ENCODE measurements at regions not wholly inside any gene's neighbourhood (a gene's known extent, or its start where the extent isn't known, plus 50 kb on each side); places are given as distances from the start of the nearest gene placed in this dataset.
"Not testable (repeated sequence)": the region's sequence is repeated elsewhere in the genome, so short reads cannot be mapped to it uniquely, and the experiment has no call there.

- Mint-ChIP-seq H3K27me3 (ENCODE audit: insufficient read depth, unreplicated experiment) (no peaks in the 10 kb centered on the region), H3K4me3 (ENCODE audit: unreplicated experiment) (no peak overlapping the region), H3K36me3 (ENCODE audit: insufficient read depth, unreplicated experiment) (no peaks in the 10 kb centered on the region), H3K9me3 (ENCODE audit: unreplicated experiment) (peaks cover 11% of the 10 kb centered on the region), H3K4me1 (ENCODE audit: low read depth, unreplicated experiment) (no peaks in the 10 kb centered on the region), H3K27ac (ENCODE audit: unreplicated experiment) (no peak overlapping the region)
- H3K36me3 ChIP-seq (ENCODE audit: control insufficient read depth, insufficient read depth, low read length) = no peaks in the 10 kb centered on the region
- DNase-seq = no peak
- intact Hi-C loops (cut with micrococcal nuclease; ENCODE audit: unreplicated experiment) = no loop called here
- ChIA-PET POLR2A (no interaction called here), CTCF (no interaction called here)
- no TSS peak for BruUV-seq (replicated peaks)
- H3K4me3 ChIP-seq (ENCODE audit: low read depth, low read length) = no peak overlapping the region
- no peaks in the 10 kb centered on the region for H3K27me3 ChIP-seq (replicated peaks; ENCODE audit: control insufficient read depth, insufficient read depth, low read length)
- H3K9me3 ChIP-seq = no peaks in the 10 kb centered on the region
- H3K4me1 ChIP-seq = no peaks in the 10 kb centered on the region
- TF ChIP-seq CTCF (IDR thresholded peaks at IDR 0.05; ENCODE audit: insufficient read depth in 1 of 2, low read depth in 1 of 2, low read length in 1 of 2, severe bottlenecking in 1 of 2, unreplicated experiment in 1 of 2) = no peak
Observed at GRCh38 chr4:112830753-112831386, 193.9 kb downstream of the LARP7 start.

- ChIA-PET CTCF (no interaction called here), POLR2A (no interaction called here)
- Histone ChIP-seq H3K27me3 (replicated peaks; ENCODE audit: control insufficient read depth, insufficient read depth, low read length) (no peaks in the 10 kb centered on the region), H3K4me3 (ENCODE audit: low read depth, low read length) (no peak overlapping the region), H3K4me1 (no peaks in the 10 kb centered on the region), H3K36me3 (ENCODE audit: control insufficient read depth, insufficient read depth, low read length) (no peaks in the 10 kb centered on the region), H3K9me3 (peaks cover 5% of the 10 kb centered on the region)
- no TSS peak for BruUV-seq (replicated peaks)
- intact Hi-C loops (cut with micrococcal nuclease; ENCODE audit: unreplicated experiment) = no loop called here
- Mint-ChIP-seq H3K9me3 (ENCODE audit: unreplicated experiment) (peaks cover 19% of the 10 kb centered on the region), H3K27ac (ENCODE audit: unreplicated experiment) (no peak overlapping the region), H3K36me3 (ENCODE audit: insufficient read depth, unreplicated experiment) (no peaks in the 10 kb centered on the region), H3K4me3 (ENCODE audit: unreplicated experiment) (no peak overlapping the region), H3K27me3 (ENCODE audit: insufficient read depth, unreplicated experiment) (no peaks in the 10 kb centered on the region), H3K4me1 (ENCODE audit: low read depth, unreplicated experiment) (no peaks in the 10 kb centered on the region)
- no peak for TF ChIP-seq CTCF (IDR thresholded peaks at IDR 0.05; ENCODE audit: insufficient read depth in 1 of 2, low read depth in 1 of 2, low read length in 1 of 2, severe bottlenecking in 1 of 2, unreplicated experiment in 1 of 2)
- DNase-seq = no peak
Observed at GRCh38 chr4:112832493-112832892, 195.6 kb downstream of the LARP7 start.

GRCh38 chr4:112836895-112837294 lies 200.0 kb downstream of the LARP7 start:
- Mint-ChIP-seq H3K4me3 (ENCODE audit: unreplicated experiment) (no peak overlapping the region), H3K36me3 (ENCODE audit: insufficient read depth, unreplicated experiment) (no peaks in the 10 kb centered on the region), H3K4me1 (ENCODE audit: low read depth, unreplicated experiment) (no peaks in the 10 kb centered on the region), H3K27me3 (ENCODE audit: insufficient read depth, unreplicated experiment) (no peaks in the 10 kb centered on the region), H3K9me3 (ENCODE audit: unreplicated experiment) (peaks cover 9% of the 10 kb centered on the region), H3K27ac (ENCODE audit: unreplicated experiment) (no peak overlapping the region)
- CTCF ChIA-PET = no interaction called here
- no peaks in the 10 kb centered on the region for H3K27me3 ChIP-seq (replicated peaks; ENCODE audit: control insufficient read depth, insufficient read depth, low read length)
- DNase-seq = no peak
- intact Hi-C loops (cut with micrococcal nuclease; ENCODE audit: unreplicated experiment) = no loop called here
- H3K36me3 ChIP-seq (ENCODE audit: control insufficient read depth, insufficient read depth, low read length) = no peaks in the 10 kb centered on the region
- no peak for TF ChIP-seq CTCF (IDR thresholded peaks at IDR 0.05; ENCODE audit: insufficient read depth in 1 of 2, low read depth in 1 of 2, low read length in 1 of 2, severe bottlenecking in 1 of 2, unreplicated experiment in 1 of 2)
- peaks cover 5% of the 10 kb centered on the region for H3K9me3 ChIP-seq
- H3K4me1 ChIP-seq = no peaks in the 10 kb centered on the region
- BruUV-seq (replicated peaks) = no TSS peak
- H3K4me3 ChIP-seq (ENCODE audit: low read depth, low read length) = no peak overlapping the region
- POLR2A ChIA-PET = no interaction called here

- intact Hi-C loops (cut with micrococcal nuclease; ENCODE audit: unreplicated experiment); H3K9me3 Mint-ChIP-seq (ENCODE audit: unreplicated experiment); H3K4me1 Mint-ChIP-seq (ENCODE audit: low read depth, unreplicated experiment); H3K4me3 ChIP-seq (ENCODE audit: low read depth, low read length); H3K36me3 Mint-ChIP-seq (ENCODE audit: insufficient read depth, unreplicated experiment); BruUV-seq (replicated peaks); H3K4me3 Mint-ChIP-seq (ENCODE audit: unreplicated experiment); DNase-seq; H3K9me3 ChIP-seq; CTCF ChIA-PET; H3K27me3 ChIP-seq (replicated peaks; ENCODE audit: control insufficient read depth, insufficient read depth, low read length); POLR2A ChIA-PET; H3K27me3 Mint-ChIP-seq (ENCODE audit: insufficient read depth, unreplicated experiment); H3K4me1 ChIP-seq; H3K36me3 ChIP-seq (ENCODE audit: control insufficient read depth, insufficient read depth, low read length); H3K27ac Mint-ChIP-seq (ENCODE audit: unreplicated experiment): not testable (repeated sequence)
Observed at GRCh38 chr4:112838015-112838414, 201.1 kb downstream of the LARP7 start.
